IMR-90 (cell line): ENCODE measurements at regions not wholly inside any gene's neighbourhood (a gene's known extent, or its start where the extent isn't known, plus 50 kb on each side); places are given as distances from the start of the nearest gene placed in this dataset.
A peak's percentile ranks its signal among the peaks of the same experiment; 100 is the strongest.

ENCODE experiments used
- ATAC-seq: fragments of 200-7000 bp; cut with Tn5 transposase; 2 replicates; pipeline ENCODE4 v1.9.1; 2020; ENCODE audit warnings: low read depth, mild to moderate bottlenecking, moderate library complexity
- BruUV-seq: library from RNA; stranded (reverse); fragments of 400-500 nt; replicated peaks from 2 replicates; lab custom pipeline; 2021; lab: Mats Ljungman, UMichigan
- CTCF ChIA-PET: fragments of 300-600 bp; formaldehyde crosslinking; extraction: SDS; loops from one replicate; lab custom pipeline; 2021; ENCODE audit warnings: antibody characterized with exemption; lab: Yijun Ruan, JAX
- POLR2A ChIA-PET: fragments of 300-600 bp; sonication (Branson Sonifier 250); formaldehyde crosslinking; loops from one replicate; lab custom pipeline; 2022; ENCODE audit warnings: antibody characterized with exemption; ENCODE audit not compliant: unreplicated experiment; lab: Charles Lee
- DNase-seq: peaks from one replicate; pipeline ENCODE4 v3.0.0; 2013
- H2AFZ ChIP-seq: replicated peaks from 2 replicates; pipeline ENCODE3; 2013; ENCODE audit warnings: low read length, mild to moderate bottlenecking; ENCODE audit not compliant: poor library complexity
- H2AK5ac ChIP-seq: 2 replicates; pipeline ENCODE4 v1.6.1; 2013; ENCODE audit warnings: low read depth, low read length, inconsistent platforms
- H2AK9ac ChIP-seq: replicated peaks from 2 replicates; pipeline ENCODE3; 2013; ENCODE audit warnings: mild to moderate bottlenecking, low read depth, low read length, moderate library complexity; ENCODE audit not compliant: poor library complexity
- H2BK120ac ChIP-seq: 2 replicates; pipeline ENCODE4 v1.6.1; 2013; ENCODE audit warnings: low read depth, low read length, inconsistent platforms
- H2BK15ac ChIP-seq: 3 replicates; pipeline ENCODE4 v1.6.1; 2013; ENCODE audit warnings: low read depth, low read length, inconsistent platforms
- H2BK20ac ChIP-seq: 2 replicates; pipeline ENCODE4 v1.6.1; 2013; ENCODE audit warnings: low read depth, mild to moderate bottlenecking, inconsistent platforms, low read length, moderate library complexity
- H2BK5ac ChIP-seq: 2 replicates; pipeline ENCODE4 v1.6.1; 2013; ENCODE audit warnings: mild to moderate bottlenecking, low read depth, low read length, inconsistent platforms; ENCODE audit not compliant: poor library complexity, severe bottlenecking
- H3K14ac ChIP-seq: replicated peaks from 2 replicates; pipeline ENCODE4 v1.6.1; 2013; ENCODE audit warnings: low read depth, low read length, inconsistent platforms
- H3K18ac ChIP-seq: 2 replicates; pipeline ENCODE4 v1.6.1; 2013; ENCODE audit warnings: low read depth, low read length, control low read depth
- H3K23ac ChIP-seq: 2 replicates; pipeline ENCODE4 v1.6.1; 2013; ENCODE audit warnings: low read depth, low read length, inconsistent platforms
- H3K27ac ChIP-seq: 2 replicates; pipeline ENCODE4 v1.5.1; 2013; ENCODE audit warnings: mild to moderate bottlenecking, control low read depth, low read length; ENCODE audit not compliant: insufficient read depth
- H3K27me3 ChIP-seq: 2 replicates; pipeline ENCODE4 v1.6.1; 2013; ENCODE audit warnings: low read length; ENCODE audit not compliant: control insufficient read depth, insufficient read depth
- H3K36me3 ChIP-seq: 2 replicates; pipeline ENCODE4 v1.6.1; 2013; ENCODE audit warnings: low read length, mixed read lengths; ENCODE audit not compliant: control insufficient read depth, insufficient read depth
- H3K4ac ChIP-seq: 2 replicates; pipeline ENCODE4 v1.6.1; 2013; ENCODE audit warnings: low read depth, low read length, inconsistent platforms
- H3K4me1 ChIP-seq: 2 replicates; pipeline ENCODE4 v1.6.1; 2013; ENCODE audit warnings: low read length, mixed read lengths; ENCODE audit not compliant: control insufficient read depth, insufficient read depth
- H3K4me2 ChIP-seq: 2 replicates; pipeline ENCODE4 v1.6.1; 2013; ENCODE audit warnings: low read depth, mild to moderate bottlenecking, control low read depth, low read length, moderate library complexity
- H3K4me3 ChIP-seq: 2 replicates; pipeline ENCODE4 v1.5.1; 2013; ENCODE audit warnings: low read depth, mild to moderate bottlenecking, control low read depth, low read length, moderate library complexity; ENCODE audit not compliant: insufficient read depth
- H3K56ac ChIP-seq: 2 replicates; pipeline ENCODE4 v1.6.1; 2013; ENCODE audit warnings: low read length, inconsistent platforms; ENCODE audit not compliant: insufficient read depth; ENCODE audit errors: extremely low read depth
- H3K79me1 ChIP-seq, 2 experiments: 2 replicates each; pipeline ENCODE4 v1.6.1; 2013; ENCODE audit warnings: low read length in 2 of 2, inconsistent platforms in 1 of 2, low read depth in 1 of 2
- H3K9ac ChIP-seq: 2 replicates; pipeline ENCODE4 v1.6.1; 2013; ENCODE audit warnings: low read depth, low read length, control low read depth
- H3K9me1 ChIP-seq: 2 replicates; pipeline ENCODE4 v1.6.1; 2013; ENCODE audit warnings: low read length, inconsistent platforms; ENCODE audit not compliant: insufficient read depth
- H3K9me3 ChIP-seq: 2 replicates; pipeline ENCODE4 v1.6.1; 2013; ENCODE audit warnings: low read length; ENCODE audit not compliant: control insufficient read depth, insufficient read depth
- H4K20me1 ChIP-seq: 2 replicates; pipeline ENCODE4 v1.6.1; 2013; ENCODE audit warnings: low read length, inconsistent platforms; ENCODE audit not compliant: insufficient read depth
- H4K5ac ChIP-seq: 2 replicates; pipeline ENCODE4 v1.6.1; 2013; ENCODE audit warnings: mild to moderate bottlenecking, low read depth, low read length, control low read depth
- H4K8ac ChIP-seq, 2 experiments: 2 replicates each; pipeline ENCODE4 v1.6.1; 2013; ENCODE audit warnings: low read depth in 2 of 2, low read length in 2 of 2, control low read depth in 1 of 2, inconsistent platforms in 1 of 2
- H4K91ac ChIP-seq: 2 replicates; pipeline ENCODE4 v1.6.1; 2013; ENCODE audit warnings: low read depth, low read length, inconsistent platforms; ENCODE audit not compliant: insufficient read depth
- BHLHE40 ChIP-seq: fragments of 150-350 bp; IDR thresholded peaks from 2 replicates; pipeline ENCODE4 v1.6.1; 2016; ENCODE audit warnings: mild to moderate bottlenecking, low read depth, low read length
- CEBPB ChIP-seq: IDR thresholded peaks from 2 replicates; pipeline ENCODE4 v1.6.1; 2012; ENCODE audit warnings: low read depth, low read length, improper control_type of control experiment
- CHD1 ChIP-seq: IDR thresholded peaks from 2 replicates; pipeline ENCODE4 v1.6.1; 2012; ENCODE audit warnings: low read depth, low read length, improper control_type of control experiment
- FOS ChIP-seq: fragments of 150-350 bp; IDR thresholded peaks from 2 replicates; pipeline ENCODE4 v1.6.1; 2016; ENCODE audit warnings: low read depth, low read length
- MAFK ChIP-seq: IDR thresholded peaks from 2 replicates; pipeline ENCODE4 v1.6.1; 2012; ENCODE audit warnings: low read depth, low read length, improper control_type of control experiment
- MAZ ChIP-seq: IDR thresholded peaks from 2 replicates; pipeline ENCODE4 v1.6.1; 2012; ENCODE audit warnings: low read depth, mild to moderate bottlenecking, low read length, improper control_type of control experiment, moderate library complexity, borderline replicate concordance
- MXI1 ChIP-seq: IDR thresholded peaks from 2 replicates; pipeline ENCODE4 v1.6.1; 2012; ENCODE audit warnings: low read depth, mild to moderate bottlenecking, low read length, moderate library complexity, borderline replicate concordance
- NFE2L2 ChIP-seq: fragments of 150-350 bp; IDR thresholded peaks from 2 replicates; pipeline ENCODE4 v1.6.1; 2016; ENCODE audit warnings: low read depth, mild to moderate bottlenecking, low read length
- POLR2A ChIP-seq: IDR thresholded peaks from 2 replicates; pipeline ENCODE4 v1.6.1; 2012; ENCODE audit warnings: mild to moderate bottlenecking, low read depth, low read length
- RAD21 ChIP-seq: IDR thresholded peaks from 2 replicates; pipeline ENCODE4 v1.6.1; 2012; ENCODE audit warnings: low read length, improper control_type of control experiment
- RCOR1 ChIP-seq: IDR thresholded peaks from 2 replicates; pipeline ENCODE4 v1.6.1; 2012; ENCODE audit warnings: mild to moderate bottlenecking, low read length, improper control_type of control experiment; ENCODE audit not compliant: insufficient replicate concordance
- WGBS, 2 experiments: methylation state at CpG; one replicate each; pipeline versions ENCODE4 v1.1.5 to v1.1.7; 2013; ENCODE audit warnings: missing lambda C conversion rate in 2 of 2; ENCODE audit not compliant: insufficient read length in 1 of 2; ENCODE audit errors: extremely low coverage in 2 of 2; 5-methylcytosine and 5-hydroxymethylcytosine counted together
- dilution Hi-C: fragments of 300-500 bp; cut with HindIII; formaldehyde crosslinking; loops from one replicate; pipeline ENCODE4 v1.14.3; 2018; ENCODE audit warnings: low sequenced_read_pairs; ENCODE audit not compliant: unreplicated experiment
- in situ Hi-C: fragments of 300-500 bp; cut with MboI; formaldehyde crosslinking; loops from 3 replicates; pipeline ENCODE4 v1.14.3; 2019; ENCODE audit warnings: low sequenced_read_pairs, inconsistent platforms, mixed read lengths
- intact Hi-C: fragments of 100-400 bp; cut with micrococcal nuclease; formaldehyde crosslinking; loops from 2 replicates; pipeline ENCODE4 v1.10.0; 2022
- TF ChIP-seq, protein P1 (sequence below): fragments of 150-350 bp; IDR thresholded peaks from 2 replicates; pipeline ENCODE4 v1.6.1; 2016; ENCODE audit warnings: low read depth, mild to moderate bottlenecking, low read length, moderate library complexity, borderline replicate concordance

DNA sequence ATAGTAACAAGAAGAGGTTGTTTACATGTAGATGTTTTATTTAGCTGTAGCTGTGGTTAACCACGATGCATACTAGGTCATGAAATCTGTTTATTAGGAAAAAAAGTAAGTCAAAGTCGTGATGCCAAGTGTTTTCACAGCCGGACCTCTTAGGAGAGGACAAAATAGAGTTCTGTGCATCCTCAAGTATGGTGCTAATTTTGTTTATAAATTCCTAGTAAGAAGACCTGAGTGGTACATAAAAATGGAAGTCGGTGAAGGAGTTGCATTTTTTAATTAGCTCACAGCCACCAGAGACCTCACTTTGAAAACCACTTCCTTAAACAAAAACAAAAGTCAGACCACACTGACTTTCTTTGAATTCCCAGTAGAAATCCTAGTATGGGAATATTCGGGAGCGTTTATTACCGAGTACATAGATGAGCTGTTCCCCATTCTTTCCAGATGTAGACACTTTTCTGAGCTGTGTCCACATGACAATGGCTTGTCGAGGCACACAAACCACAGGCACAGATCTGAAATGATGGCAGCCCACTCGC is 143.6 kb upstream of the UBE2E1 start:
- H3K36me3 ChIP-seq: no peaks in the 10 kb centered on the region
- no peak overlapping the region for H4K91ac ChIP-seq
- no peak overlapping the region for H2BK20ac ChIP-seq
- dilution Hi-C loops: no loop called here
- H4K5ac ChIP-seq: no peak overlapping the region
- peak overlapping the region; percentile 59; the same call in 1 of the 2 replicates for H3K14ac ChIP-seq
- H2AK9ac ChIP-seq: no peak overlapping the region
- H2BK120ac ChIP-seq: no peak overlapping the region
- H2BK15ac ChIP-seq: no peak overlapping the region
- no peaks in the 10 kb centered on the region for H4K20me1 ChIP-seq
- H3K27me3 ChIP-seq: peaks cover 1% of the 10 kb centered on the region; the same call in 1 of the 2 replicates
- no peak overlapping the region for H3K27ac ChIP-seq
- no peak overlapping the region for H3K4me3 ChIP-seq
- H3K18ac ChIP-seq: no peak overlapping the region; the same call in 1 of the 2 replicates
- H2BK5ac ChIP-seq: no peak overlapping the region
- no peak overlapping the region for H4K8ac ChIP-seq
- no TSS peak for BruUV-seq
- H3K4me2 ChIP-seq: no peak overlapping the region
- H2AK5ac ChIP-seq: no peak overlapping the region
- in situ Hi-C loops: no loop called here
- H2AFZ ChIP-seq: no peak overlapping the region
- no peaks in the 10 kb centered on the region for H3K79me1 ChIP-seq
- ChIA-PET CTCF (interaction anchor here (0.6 kb wide), 1 partner anchor 88 kb away, joined by 10 read pairs; no protein-coding TSS in a partner anchor), POLR2A (no interaction called here)
- H3K9ac ChIP-seq: no peak overlapping the region
- peaks cover 3% of the 10 kb centered on the region; the same call in 1 of the 2 replicates for H3K9me1 ChIP-seq
- peak; percentile 56 for ATAC-seq
- H3K56ac ChIP-seq: no peak overlapping the region
- 96% methylated on average over 4 of the region's 9 CpGs; no CpG with 5 or more reads in 1 of the 2 experiments for WGBS, 2 experiments
- no peak overlapping the region for H3K4ac ChIP-seq
- peak; percentile 45 for DNase-seq
- intact Hi-C loops: no loop called here
- no peak overlapping the region for H3K23ac ChIP-seq
- peaks cover 2% of the 10 kb centered on the region; the same call in 1 of the 2 replicates for H3K4me1 ChIP-seq
- no peaks in the 10 kb centered on the region for H3K9me3 ChIP-seq
- TF ChIP-seq NFE2L2 (no peak), FOS (no peak), POLR2A (no peak), CHD1 (no peak), MAFK (no peak), RCOR1 (no peak), MXI1 (no peak), CEBPB (no peak), RAD21 (no peak), BHLHE40 (no peak), MAZ (no peak)
- TF ChIP-seq, protein P1, sequence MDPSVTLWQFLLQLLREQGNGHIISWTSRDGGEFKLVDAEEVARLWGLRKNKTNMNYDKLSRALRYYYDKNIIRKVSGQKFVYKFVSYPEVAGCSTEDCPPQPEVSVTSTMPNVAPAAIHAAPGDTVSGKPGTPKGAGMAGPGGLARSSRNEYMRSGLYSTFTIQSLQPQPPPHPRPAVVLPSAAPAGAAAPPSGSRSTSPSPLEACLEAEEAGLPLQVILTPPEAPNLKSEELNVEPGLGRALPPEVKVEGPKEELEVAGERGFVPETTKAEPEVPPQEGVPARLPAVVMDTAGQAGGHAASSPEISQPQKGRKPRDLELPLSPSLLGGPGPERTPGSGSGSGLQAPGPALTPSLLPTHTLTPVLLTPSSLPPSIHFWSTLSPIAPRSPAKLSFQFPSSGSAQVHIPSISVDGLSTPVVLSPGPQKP: no peak
